ENCODE measurements at regions not wholly inside any gene's neighbourhood (a gene's known extent, or its start where the extent isn't known, plus 50 kb on each side); places are given as distances from the start of the nearest gene placed in this dataset.

DNA sequence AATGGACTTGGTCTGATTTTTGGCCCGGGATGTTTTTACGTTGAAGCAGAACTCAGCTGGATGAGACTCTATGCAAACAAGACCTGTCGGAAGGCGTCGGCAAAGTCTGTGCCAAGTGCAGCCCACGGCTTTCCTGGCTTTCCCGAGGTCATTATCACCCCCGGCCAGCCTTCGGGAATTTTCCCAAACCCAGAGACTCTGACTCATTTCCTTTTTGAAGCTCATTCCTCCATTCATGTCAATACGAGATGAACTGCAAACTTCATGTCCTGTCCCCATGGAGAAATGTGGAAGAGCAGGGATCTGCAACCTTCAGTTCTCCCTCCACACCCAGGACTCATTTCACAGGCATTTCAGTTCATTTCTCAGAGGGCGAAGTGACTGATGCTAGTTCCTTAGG lies 95.3 kb downstream of the IRX2 start:
- no peak for DNase-seq

GRCh38 chr5:2653991-2654390 lies 97.5 kb downstream of the IRX2 start:
- DNase-seq: no peak

DNA sequence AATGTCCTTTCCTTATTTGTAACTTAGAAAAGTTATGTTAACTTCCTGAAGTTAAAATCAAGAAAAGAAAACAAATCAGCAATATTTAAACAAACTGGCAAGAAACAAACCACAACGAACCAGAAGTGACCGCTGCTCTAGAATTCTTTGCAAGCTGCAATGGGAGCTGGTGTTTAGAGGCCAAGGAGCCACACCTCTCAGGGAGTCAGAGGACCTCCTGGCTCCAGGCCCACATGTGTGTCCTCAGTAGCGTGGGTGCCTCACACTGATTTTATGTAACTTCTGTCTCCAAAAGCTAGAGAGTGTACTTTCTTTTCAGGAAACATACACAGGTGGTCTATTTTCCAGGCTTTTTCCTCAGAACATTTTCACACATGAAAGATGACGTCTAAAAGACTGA lies 100.4 kb downstream of the IRX2 start:
- DNase-seq: no peak

DNA sequence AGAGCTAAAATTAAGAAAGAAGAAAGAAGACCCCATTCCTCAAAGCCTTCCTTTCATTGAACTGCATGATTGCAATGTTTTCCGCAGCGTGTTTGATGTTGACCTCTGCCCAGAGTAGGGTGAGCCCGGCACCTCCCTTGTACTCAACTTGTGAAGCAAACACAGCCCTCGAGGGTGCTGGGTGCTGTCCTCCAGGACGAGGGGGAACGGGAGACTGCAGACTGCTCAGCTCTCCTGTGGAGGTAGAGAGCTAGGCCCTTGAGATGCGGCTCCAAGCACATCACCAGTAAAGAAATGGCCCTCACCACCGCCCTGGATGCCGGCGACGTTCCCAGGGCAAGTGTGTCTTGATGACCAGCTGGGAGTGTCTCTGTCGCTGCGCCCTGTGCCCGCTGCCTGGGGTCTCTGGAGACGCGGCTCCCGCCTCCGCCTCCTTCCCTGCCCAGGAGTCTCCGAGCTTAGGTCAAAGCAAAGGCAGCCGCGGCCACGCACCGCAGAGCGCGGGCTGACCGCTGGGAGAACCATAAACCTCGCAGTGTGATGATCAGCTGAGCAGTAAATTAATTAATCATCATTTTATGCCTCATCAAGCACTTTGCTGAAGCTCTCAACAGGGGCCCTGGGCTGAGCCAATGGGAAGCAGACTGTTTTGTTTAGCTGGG lies 108.7 kb downstream of the IRX2 start:
- no peak for DNase-seq

DNA sequence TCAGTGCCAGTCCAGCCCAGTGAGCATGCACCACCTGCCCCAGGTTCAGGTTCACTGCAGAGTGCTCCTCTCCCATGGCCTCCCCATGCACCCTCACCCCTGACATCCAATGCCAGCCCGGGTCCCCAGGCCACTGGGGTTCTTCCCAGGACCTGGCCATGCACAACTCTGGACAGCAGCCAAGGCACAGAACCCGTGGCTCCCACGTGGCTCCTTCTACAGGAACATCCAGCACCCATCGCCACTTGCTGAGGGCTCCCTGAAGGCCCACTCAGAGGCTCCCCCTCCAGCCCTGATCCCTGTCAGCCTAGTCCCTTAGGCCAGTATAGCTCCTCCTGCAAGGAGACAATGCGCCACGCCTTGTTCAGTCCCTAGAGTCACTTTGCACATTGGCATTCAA lies 110.8 kb downstream of the IRX2 start:
- no peak for DNase-seq

DNA sequence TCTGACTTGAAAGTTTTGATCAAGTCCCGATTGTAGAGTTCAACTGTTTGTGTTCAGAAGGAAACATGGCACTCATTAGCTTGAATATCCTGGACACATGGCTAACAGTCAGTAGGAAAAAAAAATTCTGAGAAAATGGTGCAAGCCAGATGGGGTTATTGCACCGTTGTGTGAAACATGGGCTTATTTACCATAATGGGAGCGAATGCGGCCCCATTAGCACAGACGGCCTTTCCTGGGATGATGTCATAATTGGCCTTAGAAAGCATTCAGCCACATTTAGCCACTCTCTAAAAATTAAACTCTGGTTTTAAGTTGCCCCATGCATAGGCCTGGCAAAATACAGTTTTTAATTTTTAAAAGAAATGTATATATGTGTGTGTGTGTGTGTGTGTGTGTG lies 112.1 kb downstream of the IRX2 start:
- no peak for DNase-seq

DNA sequence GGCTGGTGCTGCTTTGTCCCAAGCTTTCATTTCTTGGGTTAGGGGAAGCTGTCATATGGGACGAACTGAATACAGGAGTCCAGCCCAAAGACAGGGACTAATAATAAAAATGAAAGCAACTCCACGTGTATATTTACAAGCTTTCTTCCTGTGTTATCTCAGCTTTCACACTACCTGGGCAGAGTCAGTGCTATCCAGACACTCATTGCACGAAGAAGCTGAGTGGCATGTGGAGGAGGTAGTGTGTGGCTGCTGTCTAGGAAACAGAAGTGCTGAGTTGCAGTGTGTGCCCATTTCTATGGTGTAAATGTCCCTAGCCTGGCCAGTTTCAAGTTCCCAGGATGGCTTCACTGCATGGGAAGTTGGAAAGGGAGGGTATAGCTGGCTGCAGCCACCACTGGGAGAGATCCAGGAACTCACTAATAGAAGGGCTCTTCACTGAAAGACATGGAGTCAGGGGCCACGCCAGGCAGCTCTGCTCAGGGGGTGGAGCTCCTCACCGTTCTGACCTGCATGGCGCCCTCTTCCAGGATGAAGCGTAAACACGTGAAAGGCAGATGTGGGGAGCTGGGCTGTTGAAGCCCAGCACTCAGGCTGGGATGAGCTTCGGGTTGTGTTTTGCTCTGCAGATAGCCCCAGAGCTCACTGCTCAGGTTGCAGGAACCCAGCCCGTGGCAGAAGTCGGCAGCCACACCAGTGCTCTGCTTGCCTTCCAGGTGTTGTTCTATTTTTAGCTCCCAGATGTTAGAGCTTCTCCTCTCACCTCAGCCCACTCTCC lies 116.9 kb downstream of the IRX2 start:
- DNase-seq: no peak

- DNase-seq: no peak
Observed at GRCh38 chr5:2633992-2634391, 117.5 kb downstream of the IRX2 start.

GRCh38 chr5:2631758-2632157 lies 119.7 kb downstream of the IRX2 start:
- no peak for DNase-seq

DNA sequence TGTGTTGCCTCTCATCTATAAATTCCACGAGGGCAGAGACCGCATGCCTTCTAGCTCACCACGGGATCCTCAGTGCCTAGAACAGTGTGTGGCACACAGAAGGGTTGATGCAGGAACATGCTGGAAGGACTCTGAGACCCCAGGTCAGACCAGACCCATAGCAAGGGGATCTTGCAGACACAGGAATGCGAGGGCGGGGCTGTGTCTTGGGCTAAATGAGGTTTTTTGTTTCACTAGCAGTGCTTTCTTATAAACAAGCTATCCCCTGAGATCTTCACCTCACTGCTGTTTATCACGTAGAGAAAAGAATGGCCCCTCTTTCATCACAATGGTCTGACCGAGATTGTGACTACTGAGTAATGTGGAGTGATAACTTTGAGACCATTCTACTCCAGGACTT lies 122.4 kb downstream of the IRX2 start:
- no peak for DNase-seq

- no peak for DNase-seq
Observed at GRCh38 chr5:2627867-2628266, 123.6 kb downstream of the IRX2 start.

- DNase-seq: no peak
Observed at GRCh38 chr5:2626572-2626971, 124.9 kb downstream of the IRX2 start.

- no peak for DNase-seq
Observed at GRCh38 chr5:2622866-2623265, 128.6 kb downstream of the IRX2 start.

DNA sequence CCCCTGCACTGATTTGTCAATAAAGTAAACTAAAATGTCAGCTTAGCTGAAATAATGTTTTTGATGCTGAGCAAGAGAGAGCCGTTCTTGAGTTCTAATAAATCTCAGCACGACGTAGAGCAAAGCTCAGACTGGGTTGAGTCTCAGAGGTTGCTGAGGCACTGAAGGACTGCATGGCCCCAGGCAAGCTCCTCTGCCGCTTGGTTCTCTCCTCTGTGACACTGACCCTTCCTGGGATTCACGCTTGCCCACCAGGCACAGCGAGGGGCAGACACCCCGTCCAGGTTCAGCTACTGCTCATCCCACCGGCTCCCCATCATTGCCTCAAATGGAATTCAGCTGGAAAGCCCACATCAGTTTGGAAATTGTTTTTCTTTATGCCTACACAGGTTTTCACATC lies 129.8 kb downstream of the IRX2 start:
- no peak for DNase-seq

GRCh38 chr5:2619216-2619615 lies 132.3 kb downstream of the IRX2 start:
- no peak for DNase-seq

DNA sequence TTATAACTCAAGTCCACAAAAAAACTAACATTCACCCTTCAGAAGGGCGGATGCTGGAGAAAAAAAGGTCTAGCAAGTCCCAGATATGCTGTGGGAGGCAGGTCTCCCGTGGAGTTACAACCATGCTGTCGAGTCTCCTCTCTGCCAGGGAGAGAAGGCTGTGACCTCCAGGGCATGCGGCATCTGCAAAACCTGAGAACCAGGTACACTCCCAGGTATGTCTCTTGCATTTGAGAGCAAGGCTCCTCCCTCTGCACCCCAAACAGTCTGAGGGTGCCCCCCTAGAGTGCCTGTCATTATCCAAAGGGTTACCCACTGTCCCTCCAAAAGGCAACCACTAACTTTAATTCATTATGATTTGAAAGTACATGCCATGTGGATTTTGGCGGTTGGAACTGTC lies 134.0 kb downstream of the IRX2 start:
- no peak for DNase-seq

DNA sequence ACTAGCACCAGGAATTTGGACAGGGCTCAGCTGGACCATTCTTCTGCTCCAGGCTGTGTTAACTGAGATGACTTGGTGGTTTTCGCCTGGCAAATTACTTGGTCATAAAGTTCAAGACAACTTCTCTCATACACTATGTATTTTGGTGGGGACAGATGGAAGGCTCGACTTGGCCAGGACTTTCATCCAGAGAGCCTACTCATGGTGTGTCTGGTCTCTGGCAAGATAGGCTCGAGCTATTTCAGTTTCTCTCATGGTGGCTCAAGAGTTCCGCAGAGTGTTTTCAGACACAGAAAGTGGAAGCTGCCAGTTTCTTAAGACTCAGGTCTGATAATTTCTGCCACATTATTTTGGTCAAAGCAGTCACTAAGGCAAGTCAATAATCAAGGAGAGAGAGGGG lies 135.6 kb downstream of the IRX2 start:
- no peak for DNase-seq

GRCh38 chr5:2614571-2614970 lies 136.9 kb downstream of the IRX2 start:
- DNase-seq: no peak

DNA sequence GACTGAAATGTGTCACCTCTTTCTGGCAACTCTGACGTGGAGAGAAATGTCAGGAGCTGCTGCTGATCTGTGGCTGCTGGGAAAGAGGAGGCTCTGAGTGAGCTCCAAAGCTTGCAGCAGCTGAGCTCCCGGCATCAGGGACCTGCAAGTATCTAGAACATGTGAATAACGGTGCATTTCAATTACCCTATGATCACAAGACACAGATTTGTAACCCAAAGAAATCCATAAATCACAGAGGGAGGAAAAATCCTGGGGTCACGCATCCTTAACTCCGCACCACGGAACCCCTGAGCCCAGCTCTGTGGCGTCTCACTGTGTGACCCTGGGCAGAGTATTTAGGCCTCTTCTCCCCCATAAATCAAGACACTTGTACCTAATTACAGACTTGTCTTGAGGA lies 139.8 kb downstream of the IRX2 start:
- no peak for DNase-seq

- DNase-seq: no peak
Observed at GRCh38 chr5:2610986-2611385, 140.5 kb downstream of the IRX2 start.

GRCh38 chr5:2608391-2608790 lies 143.1 kb downstream of the IRX2 start:
- DNase-seq: no peak

- no peak for DNase-seq
Observed at GRCh38 chr5:2607598-2607997, 143.9 kb downstream of the IRX2 start.

GRCh38 chr5:2603272-2603575 lies 148.3 kb downstream of the IRX2 start:
- DNase-seq: no peak

DNA sequence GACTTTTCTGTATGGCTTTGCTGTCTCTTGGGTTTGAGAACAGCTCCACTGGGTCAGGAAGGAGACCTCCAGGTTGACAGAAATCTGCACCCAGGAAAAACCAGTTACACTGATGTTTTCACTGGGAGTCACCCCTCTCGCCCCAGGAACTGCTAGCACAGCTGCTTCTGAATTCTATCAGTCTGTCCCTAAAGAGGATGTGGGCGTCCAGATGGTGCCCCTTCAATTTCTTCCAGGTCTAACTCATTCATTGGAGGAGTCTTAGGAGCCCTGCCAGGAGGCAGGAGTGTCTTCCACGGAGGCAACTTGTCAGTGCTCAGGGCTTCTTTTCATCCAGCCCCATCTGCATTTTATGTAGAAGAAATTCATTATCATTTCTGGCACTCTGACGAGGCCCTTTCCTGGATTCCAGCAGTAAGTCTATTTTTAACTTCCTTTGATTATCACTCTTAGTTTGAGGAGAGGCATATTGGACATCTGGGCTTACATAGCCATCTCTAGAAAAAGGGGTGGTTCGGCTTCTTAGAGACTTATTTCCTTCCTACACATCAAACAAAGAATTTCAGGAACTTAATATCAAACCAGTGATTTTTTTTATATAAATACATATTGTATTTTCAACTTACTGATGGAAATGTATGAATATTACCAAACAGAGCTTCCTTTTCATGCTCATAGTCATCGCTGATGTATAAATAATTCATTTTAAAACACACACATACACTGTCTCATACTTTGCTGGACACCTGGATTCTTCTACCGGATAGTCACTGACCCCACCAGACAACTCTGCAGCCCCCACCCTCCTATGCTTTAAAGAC lies 148.8 kb downstream of the IRX2 start:
- no peak for DNase-seq
